ENCODE measurements at regions not wholly inside any gene's neighbourhood (a gene's known extent, or its start where the extent isn't known, plus 50 kb on each side); places are given as distances from the start of the nearest gene placed in this dataset.

DNA sequence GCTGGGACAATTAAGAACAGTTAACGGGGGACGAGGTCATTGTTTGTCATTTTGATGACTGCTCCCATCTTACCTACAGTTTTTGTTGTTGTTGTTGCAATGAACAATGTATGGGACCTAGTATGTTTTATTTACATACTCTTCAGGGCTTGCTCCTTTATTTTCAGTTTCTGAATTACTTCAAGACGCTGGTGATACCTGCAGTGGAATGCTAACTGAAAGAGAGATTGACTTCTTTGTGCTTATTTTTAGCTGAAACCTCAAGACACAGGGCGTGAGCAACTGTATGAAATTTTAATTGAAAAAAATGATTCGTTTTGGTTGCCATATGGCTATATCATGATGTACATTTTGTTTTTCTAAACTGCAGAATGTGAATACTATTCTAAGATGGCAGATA is 297.9 kb downstream of the EDEM1 start:
- H3K9me3 Mint-ChIP-seq (ENCODE audit: unreplicated experiment): peaks cover 27% of the 10 kb centered on the region
- no peak overlapping the region for H3K27ac Mint-ChIP-seq (ENCODE audit: unreplicated experiment)
- no peak for DNase-seq (ENCODE audit: extremely low spot score, unreplicated experiment)
- no peaks in the 10 kb centered on the region for H3K4me1 Mint-ChIP-seq (ENCODE audit: unreplicated experiment)
- no peak overlapping the region for H3K4me3 Mint-ChIP-seq (ENCODE audit: unreplicated experiment)
- H3K36me3 Mint-ChIP-seq (ENCODE audit: unreplicated experiment): no peaks in the 10 kb centered on the region
- TF ChIP-seq, protein P1, sequence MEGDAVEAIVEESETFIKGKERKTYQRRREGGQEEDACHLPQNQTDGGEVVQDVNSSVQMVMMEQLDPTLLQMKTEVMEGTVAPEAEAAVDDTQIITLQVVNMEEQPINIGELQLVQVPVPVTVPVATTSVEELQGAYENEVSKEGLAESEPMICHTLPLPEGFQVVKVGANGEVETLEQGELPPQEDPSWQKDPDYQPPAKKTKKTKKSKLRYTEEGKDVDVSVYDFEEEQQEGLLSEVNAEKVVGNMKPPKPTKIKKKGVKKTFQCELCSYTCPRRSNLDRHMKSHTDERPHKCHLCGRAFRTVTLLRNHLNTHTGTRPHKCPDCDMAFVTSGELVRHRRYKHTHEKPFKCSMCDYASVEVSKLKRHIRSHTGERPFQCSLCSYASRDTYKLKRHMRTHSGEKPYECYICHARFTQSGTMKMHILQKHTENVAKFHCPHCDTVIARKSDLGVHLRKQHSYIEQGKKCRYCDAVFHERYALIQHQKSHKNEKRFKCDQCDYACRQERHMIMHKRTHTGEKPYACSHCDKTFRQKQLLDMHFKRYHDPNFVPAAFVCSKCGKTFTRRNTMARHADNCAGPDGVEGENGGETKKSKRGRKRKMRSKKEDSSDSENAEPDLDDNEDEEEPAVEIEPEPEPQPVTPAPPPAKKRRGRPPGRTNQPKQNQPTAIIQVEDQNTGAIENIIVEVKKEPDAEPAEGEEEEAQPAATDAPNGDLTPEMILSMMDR (IDR thresholded peaks at IDR 0.05): no peak
- H3K27me3 Mint-ChIP-seq (ENCODE audit: unreplicated experiment): no peaks in the 10 kb centered on the region

DNA sequence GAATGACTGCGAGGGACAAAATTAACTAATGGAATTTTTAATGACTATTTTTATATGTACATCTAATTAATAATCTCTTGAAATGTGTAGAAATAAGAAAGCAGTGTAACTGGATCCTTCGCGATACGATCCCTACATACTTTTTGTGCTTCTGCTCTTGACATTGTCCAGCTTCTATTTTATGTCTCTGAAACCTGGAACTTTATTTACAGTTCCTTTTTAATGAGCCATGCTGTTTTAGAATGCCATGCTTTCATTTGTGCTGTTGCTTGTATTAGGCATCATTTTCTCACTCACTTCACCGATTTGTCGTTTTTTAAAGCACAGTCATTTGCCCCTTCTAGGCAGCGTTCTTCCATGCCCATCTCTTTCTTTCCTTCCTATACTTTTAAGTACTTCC is 301.3 kb downstream of the EDEM1 start:
- Mint-ChIP-seq H3K9me3 (ENCODE audit: unreplicated experiment) (peaks cover 38% of the 10 kb centered on the region), H3K27me3 (ENCODE audit: unreplicated experiment) (no peaks in the 10 kb centered on the region), H3K4me3 (ENCODE audit: unreplicated experiment) (no peak overlapping the region), H3K4me1 (ENCODE audit: unreplicated experiment) (no peaks in the 10 kb centered on the region), H3K36me3 (ENCODE audit: unreplicated experiment) (no peaks in the 10 kb centered on the region), H3K27ac (ENCODE audit: unreplicated experiment) (no peak overlapping the region)
- TF ChIP-seq, protein P1 (IDR thresholded peaks at IDR 0.05): no peak
- DNase-seq (ENCODE audit: extremely low spot score, unreplicated experiment): no peak

DNA sequence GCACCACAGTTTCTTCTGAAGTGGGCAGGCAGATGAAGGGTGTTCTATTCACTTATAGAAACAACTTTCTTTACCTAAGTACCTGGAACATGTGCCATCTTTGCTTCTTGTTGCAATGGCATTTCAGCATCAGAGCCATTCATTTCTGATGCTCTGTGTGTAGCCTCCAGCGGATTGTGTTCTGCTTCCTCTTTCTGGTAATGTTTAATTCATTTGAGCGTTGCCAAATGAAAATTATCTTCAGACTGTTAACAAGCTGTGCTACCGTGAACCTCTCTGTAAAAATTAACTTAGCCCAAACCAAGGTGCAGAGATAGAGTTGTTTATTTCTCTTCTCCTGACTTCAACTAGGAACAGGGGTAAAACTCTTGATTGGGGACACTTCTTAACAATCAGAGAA is 302.0 kb downstream of the EDEM1 start:
- H3K9me3 Mint-ChIP-seq (ENCODE audit: unreplicated experiment): peaks cover 36% of the 10 kb centered on the region
- no peaks in the 10 kb centered on the region for H3K4me1 Mint-ChIP-seq (ENCODE audit: unreplicated experiment)
- TF ChIP-seq, protein P1 (IDR thresholded peaks at IDR 0.05): no peak
- DNase-seq (ENCODE audit: extremely low spot score, unreplicated experiment): no peak
- no peak overlapping the region for H3K27ac Mint-ChIP-seq (ENCODE audit: unreplicated experiment)
- H3K36me3 Mint-ChIP-seq (ENCODE audit: unreplicated experiment): no peaks in the 10 kb centered on the region
- H3K27me3 Mint-ChIP-seq (ENCODE audit: unreplicated experiment): no peaks in the 10 kb centered on the region
- no peak overlapping the region for H3K4me3 Mint-ChIP-seq (ENCODE audit: unreplicated experiment)

DNA sequence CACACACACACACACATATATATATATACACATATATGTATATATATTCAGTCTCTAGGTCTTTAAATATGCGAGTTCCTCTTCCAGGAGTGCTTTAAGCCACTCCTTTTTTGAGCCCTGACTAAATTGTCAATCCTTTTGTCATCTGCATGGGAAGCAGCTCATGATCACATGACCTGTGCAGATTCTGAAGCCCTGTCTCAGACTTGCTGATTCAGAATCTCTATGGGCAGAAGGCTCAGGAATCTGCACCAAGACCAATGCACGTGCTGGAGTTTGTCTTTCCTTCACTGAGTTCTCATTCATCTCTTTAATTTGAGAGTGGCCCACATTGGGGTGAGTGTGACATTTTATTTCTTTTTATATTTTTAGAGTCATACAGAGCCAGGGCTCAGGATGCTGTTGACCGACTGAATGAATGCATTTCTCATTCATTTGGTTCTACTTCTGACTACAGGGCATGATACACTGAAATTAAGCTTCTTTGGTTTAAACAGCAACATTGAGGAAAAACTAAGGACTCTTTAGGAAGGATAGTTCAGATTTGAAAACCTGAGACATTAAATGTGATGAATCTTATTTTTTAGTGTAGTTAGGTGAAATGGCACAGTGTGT is 307.5 kb downstream of the EDEM1 start:
- no peaks in the 10 kb centered on the region for H3K27me3 Mint-ChIP-seq (ENCODE audit: unreplicated experiment)
- H3K27ac Mint-ChIP-seq (ENCODE audit: unreplicated experiment): no peak overlapping the region
- H3K9me3 Mint-ChIP-seq (ENCODE audit: unreplicated experiment): peaks cover 28% of the 10 kb centered on the region
- TF ChIP-seq, protein P1 (IDR thresholded peaks at IDR 0.05): no peak
- no peaks in the 10 kb centered on the region for H3K36me3 Mint-ChIP-seq (ENCODE audit: unreplicated experiment)
- H3K4me3 Mint-ChIP-seq (ENCODE audit: unreplicated experiment): no peak overlapping the region
- DNase-seq (ENCODE audit: extremely low spot score, unreplicated experiment): no peak
- H3K4me1 Mint-ChIP-seq (ENCODE audit: unreplicated experiment): no peaks in the 10 kb centered on the region

DNA sequence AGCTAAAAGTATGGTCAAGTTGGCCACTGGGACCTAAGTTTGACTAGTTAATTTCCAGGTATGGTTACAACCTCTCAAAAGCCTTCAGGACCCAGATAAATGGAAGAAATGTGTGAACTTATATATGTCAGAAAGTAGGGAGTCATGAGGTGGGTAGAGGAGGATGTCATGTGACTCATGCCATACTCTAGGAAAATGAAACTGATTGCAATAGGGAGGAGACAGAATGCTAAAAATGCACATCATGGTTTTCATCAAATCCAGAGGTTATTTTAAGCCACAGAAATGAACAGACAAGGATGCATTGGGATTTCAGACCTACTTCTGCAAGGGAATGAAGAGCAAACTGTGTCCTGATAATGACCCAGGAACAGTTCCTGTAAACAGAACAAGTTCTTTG is 310.0 kb downstream of the EDEM1 start:
- Mint-ChIP-seq H3K4me1 (ENCODE audit: unreplicated experiment) (no peaks in the 10 kb centered on the region), H3K9me3 (ENCODE audit: unreplicated experiment) (peaks cover 16% of the 10 kb centered on the region), H3K27me3 (ENCODE audit: unreplicated experiment) (no peaks in the 10 kb centered on the region), H3K27ac (ENCODE audit: unreplicated experiment) (no peak overlapping the region), H3K4me3 (ENCODE audit: unreplicated experiment) (no peak overlapping the region), H3K36me3 (ENCODE audit: unreplicated experiment) (no peaks in the 10 kb centered on the region)
- DNase-seq (ENCODE audit: extremely low spot score, unreplicated experiment): no peak
- TF ChIP-seq, protein P1 (IDR thresholded peaks at IDR 0.05): no peak

Data from osteocyte (in vitro differentiated cells).